Activated CD4-positive, alpha-beta T cell treated with anti-CD3 and anti-CD28 coated beads for 1 hour (primary cell): ENCODE measurements at regions not wholly inside any gene's neighbourhood (a gene's known extent, or its start where the extent isn't known, plus 50 kb on each side); places are given as distances from the start of the nearest gene placed in this dataset.
"Not testable (repeated sequence)": the region's sequence is repeated elsewhere in the genome, so short reads cannot be mapped to it uniquely, and the experiment has no call there.

Experiments
- DNase-seq: peaks from one replicate; pipeline ENCODE4 v3.0.0-alpha.2; 2020

- no peak for DNase-seq
Measured at GRCh38 chr9:71632776-71633175, 135.5 kb downstream of the CEMIP2 start.

GRCh38 chr9:71630377-71630995 lies 137.8 kb downstream of the CEMIP2 start:
- no peak for DNase-seq

- DNase-seq: no peak
Measured at GRCh38 chr9:71629578-71630215, 138.6 kb downstream of the CEMIP2 start.

GRCh38 chr9:71628247-71628646 lies 140.1 kb downstream of the CEMIP2 start:
- DNase-seq: no peak

GRCh38 chr9:71627537-71627936 lies 140.8 kb downstream of the CEMIP2 start:
- no peak for DNase-seq

GRCh38 chr9:71626395-71626794 lies 141.9 kb downstream of the CEMIP2 start:
- no peak for DNase-seq

GRCh38 chr9:71624728-71625127 lies 143.6 kb downstream of the CEMIP2 start:
- no peak for DNase-seq

- no peak for DNase-seq
Measured at GRCh38 chr9:71620746-71621145, 147.6 kb downstream of the CEMIP2 start.

GRCh38 chr9:71620331-71620730 lies 148.0 kb downstream of the CEMIP2 start:
- no peak for DNase-seq

GRCh38 chr9:71619926-71620325 lies 148.4 kb downstream of the CEMIP2 start:
- no peak for DNase-seq

GRCh38 chr9:71614409-71615010 lies 153.8 kb downstream of the CEMIP2 start:
- DNase-seq: no peak

GRCh38 chr9:71612889-71613288 lies 155.4 kb downstream of the CEMIP2 start:
- no peak for DNase-seq

GRCh38 chr9:71609448-71609830 lies 158.9 kb downstream of the CEMIP2 start:
- no peak for DNase-seq

GRCh38 chr9:71608825-71609447 lies 159.4 kb downstream of the CEMIP2 start:
- DNase-seq: no peak

GRCh38 chr9:71608021-71608420 lies 160.3 kb downstream of the CEMIP2 start:
- no peak for DNase-seq

GRCh38 chr9:71607461-71607881 lies 160.8 kb downstream of the CEMIP2 start:
- DNase-seq: no peak

GRCh38 chr9:71604197-71605063 lies 163.9 kb downstream of the CEMIP2 start:
- DNase-seq: peak; percentile 61

GRCh38 chr9:71602652-71603051 lies 165.7 kb downstream of the CEMIP2 start:
- no peak for DNase-seq

- not testable (repeated sequence) for DNase-seq
Measured at GRCh38 chr9:71595762-71596161, 172.6 kb downstream of the CEMIP2 start.

- no peak for DNase-seq
Measured at GRCh38 chr9:71594541-71594940, 173.8 kb downstream of the CEMIP2 start.

GRCh38 chr9:71592400-71592799 lies 175.9 kb downstream of the CEMIP2 start:
- DNase-seq: no peak

GRCh38 chr9:71590362-71590761 lies 178.0 kb downstream of the CEMIP2 start:
- DNase-seq: no peak

- DNase-seq: no peak
Measured at GRCh38 chr9:71589612-71590011, 178.7 kb downstream of the CEMIP2 start.
